H1 (cell line): ENCODE measurements at regions not wholly inside any gene's neighbourhood (a gene's known extent, or its start where the extent isn't known, plus 50 kb on each side); places are given as distances from the start of the nearest gene placed in this dataset.

Experiments
- CTCF ChIA-PET: fragments of 300-600 bp; sonication (Branson Sonifier 250); formaldehyde crosslinking; loops from one replicate; lab custom pipeline; 2021; ENCODE audit not compliant: partially characterized antibody; lab: Charles Lee
- POLR2A ChIA-PET: fragments of 300-600 bp; sonication (Branson Sonifier 250); formaldehyde crosslinking; loops from one replicate; lab custom pipeline; 2021; ENCODE audit warnings: inconsistent platforms; ENCODE audit not compliant: partially characterized antibody; lab: Charles Lee
- DNase-seq, 2 experiments: peaks; one replicate each; pipeline versions ENCODE4 v3.0.0 to v3.0.0-alpha.2; 2010 to 2022; ENCODE audit warnings: low spot score in 2 of 2, low read depth in 1 of 2, mixed read lengths in 1 of 2
- FAIRE-seq: peaks from 2 replicates; lab custom pipeline; 2011; peaks lifted over from hg19 to GRCh38; lab: Jason Lieb, UNC
- H2AFZ ChIP-seq: 2 replicates; pipeline ENCODE4 v1.8.1; 2012; ENCODE audit warnings: low read length, inconsistent platforms
- H2AK5ac ChIP-seq: 2 replicates; pipeline ENCODE4 v1.6.1; 2013; ENCODE audit warnings: low read depth, low read length
- H2BK120ac ChIP-seq: replicated peaks from 2 replicates; pipeline ENCODE3; 2013; ENCODE audit warnings: low read depth, low read length, inconsistent platforms
- H2BK12ac ChIP-seq: 2 replicates; pipeline ENCODE4 v1.6.1; 2013; ENCODE audit warnings: low read depth, low read length
- H2BK15ac ChIP-seq: 2 replicates; pipeline ENCODE4 v1.6.1; 2013; ENCODE audit warnings: low read length
- H2BK20ac ChIP-seq: 2 replicates; pipeline ENCODE4 v1.6.1; 2013; ENCODE audit warnings: low read length
- H2BK5ac ChIP-seq: 2 replicates; pipeline ENCODE4 v1.6.1; 2013; ENCODE audit warnings: low read depth, low read length
- H3K14ac ChIP-seq: 2 replicates; pipeline ENCODE4 v1.6.1; 2013; ENCODE audit warnings: inconsistent platforms; ENCODE audit not compliant: insufficient read length
- H3K18ac ChIP-seq: 2 replicates; pipeline ENCODE4 v1.6.1; 2013; ENCODE audit warnings: low read length; ENCODE audit errors: extremely low read depth
- H3K23ac ChIP-seq: 2 replicates; pipeline ENCODE4 v1.6.1; 2013; ENCODE audit warnings: inconsistent platforms; ENCODE audit not compliant: insufficient read length
- H3K23me2 ChIP-seq: 2 replicates; pipeline ENCODE4 v1.6.1; 2013; ENCODE audit warnings: low read depth, low read length
- H3K27ac ChIP-seq: 2 replicates; pipeline ENCODE4 v1.6.1; 2011; ENCODE audit warnings: low read depth, low read length, inconsistent platforms
- H3K27me3 ChIP-seq, 4 experiments: replicated peaks in 1 of 4; 1 replicate in 1 of 4; 2 replicates in 3 of 4; pipeline versions ENCODE4 v1.6.1 to v1.8.1; 2011 to 2013; ENCODE audit warnings: low read length in 3 of 4, mild to moderate bottlenecking in 3 of 4, inconsistent platforms in 2 of 4, mixed read lengths in 2 of 4, moderate library complexity in 1 of 4; ENCODE audit not compliant: control insufficient read depth in 3 of 4, insufficient read depth in 3 of 4; ENCODE audit errors: extremely low read depth in 1 of 4
- H3K36me3 ChIP-seq, 4 experiments: 2 replicates each; pipeline versions ENCODE4 v1.6.1 to v1.8.1; 2011 to 2013; ENCODE audit warnings: mild to moderate bottlenecking in 4 of 4, low read length in 3 of 4, moderate library complexity in 2 of 4, control low read depth in 1 of 4, inconsistent platforms in 1 of 4; ENCODE audit not compliant: insufficient read depth in 4 of 4, control insufficient read depth in 2 of 4
- H3K4ac ChIP-seq: replicated peaks from 2 replicates; pipeline ENCODE3; 2013; ENCODE audit warnings: low read length, low read depth, mixed read lengths, inconsistent platforms; ENCODE audit not compliant: insufficient read length
- H3K4me1 ChIP-seq, 4 experiments: replicated peaks in 1 of 4; 1 replicate in 1 of 4; 2 replicates in 3 of 4; pipeline versions ENCODE4 v1.6.1 to v1.8.1; 2011 to 2013; ENCODE audit warnings: low read length in 3 of 4, inconsistent platforms in 2 of 4, mixed read lengths in 1 of 4; ENCODE audit not compliant: insufficient read depth in 4 of 4, control insufficient read depth in 3 of 4
- H3K4me2 ChIP-seq, 2 experiments: 2 replicates each; pipeline versions ENCODE4 v1.6.1 to v1.8.1; 2011 to 2013; ENCODE audit warnings: low read depth in 2 of 2, low read length in 2 of 2, control low read depth in 1 of 2, inconsistent platforms in 1 of 2, mild to moderate bottlenecking in 1 of 2; ENCODE audit not compliant: insufficient read depth in 1 of 2
- H3K4me3 ChIP-seq, 4 experiments: fragments of 200-600, 300-600 bp in 1 of 4; sonication (generic), shearing (Covaris generic), sonication (Bioruptor Twin) in 1 of 4; 2 replicates each; pipeline versions ENCODE4 v1.5.1 to v1.8.1; 2011 to 2016; ENCODE audit warnings: low read length in 4 of 4, low read depth in 3 of 4, control low read depth in 2 of 4, inconsistent platforms in 2 of 4, mild to moderate bottlenecking in 2 of 4, mixed read lengths in 1 of 4, moderate library complexity in 1 of 4; ENCODE audit not compliant: insufficient read depth in 2 of 4; ENCODE audit errors: extremely low read depth in 1 of 4
- H3K56ac ChIP-seq: replicated peaks from 2 replicates; pipeline ENCODE3; 2013; ENCODE audit warnings: low read depth, mild to moderate bottlenecking, mixed read lengths, low read length, inconsistent platforms; ENCODE audit not compliant: insufficient read length
- H3K79me1 ChIP-seq: 2 replicates; pipeline ENCODE4 v1.6.1; 2013; ENCODE audit warnings: low read depth, low read length, control low read depth
- H3K79me2 ChIP-seq, 2 experiments: 2 replicates each; pipeline versions ENCODE4 v1.6.1 to v1.8.1; 2012 to 2013; ENCODE audit warnings: low read length in 2 of 2, mild to moderate bottlenecking in 2 of 2, inconsistent platforms in 1 of 2; ENCODE audit not compliant: insufficient read depth in 2 of 2, control insufficient read depth in 1 of 2
- H3K9ac ChIP-seq, 4 experiments: replicated peaks in 1 of 4; 1 replicate in 1 of 4; 2 replicates in 3 of 4; pipeline versions ENCODE4 v1.6.1 to v1.8.1; 2011 to 2013; ENCODE audit warnings: low read depth in 3 of 4, low read length in 3 of 4, control low read depth in 2 of 4, mild to moderate bottlenecking in 2 of 4, moderate library complexity in 2 of 4, inconsistent platforms in 1 of 4; ENCODE audit errors: extremely low read depth in 1 of 4
- H3K9me3 ChIP-seq, 2 experiments: 2 replicates each; pipeline versions ENCODE4 v1.6.1 to v1.8.1; 2012 to 2013; ENCODE audit warnings: mild to moderate bottlenecking in 2 of 2, moderate library complexity in 2 of 2, control low read depth in 1 of 2, inconsistent platforms in 1 of 2, low read depth in 1 of 2, low read length in 1 of 2, mixed read lengths in 1 of 2; ENCODE audit not compliant: insufficient read depth in 2 of 2
- H4K20me1 ChIP-seq, 2 experiments: replicated peaks in 1 of 2; 2 replicates each; pipeline versions ENCODE3 to v1.8.1; 2011 to 2013; ENCODE audit warnings: inconsistent platforms in 2 of 2, low read length in 2 of 2, mild to moderate bottlenecking in 1 of 2; ENCODE audit not compliant: insufficient read depth in 2 of 2, control insufficient read depth in 1 of 2
- H4K5ac ChIP-seq: 2 replicates; pipeline ENCODE4 v1.6.1; 2013; ENCODE audit warnings: low read length, low read depth, mixed read lengths, inconsistent platforms; ENCODE audit not compliant: insufficient read length
- H4K8ac ChIP-seq: 2 replicates; pipeline ENCODE4 v1.8.0; 2013; ENCODE audit warnings: mild to moderate bottlenecking, moderate library complexity, low read length, inconsistent platforms; ENCODE audit not compliant: insufficient read depth; ENCODE audit errors: extremely low read depth
- H4K91ac ChIP-seq: replicated peaks from 2 replicates; pipeline ENCODE3; 2013; ENCODE audit warnings: low read length, mixed read lengths, inconsistent platforms; ENCODE audit not compliant: insufficient read length
- POU5F1 ChIP-seq: IDR thresholded peaks from 2 replicates; pipeline ENCODE4 v1.6.1; 2011; ENCODE audit warnings: low read depth, mild to moderate bottlenecking, low read length, moderate library complexity

DNA sequence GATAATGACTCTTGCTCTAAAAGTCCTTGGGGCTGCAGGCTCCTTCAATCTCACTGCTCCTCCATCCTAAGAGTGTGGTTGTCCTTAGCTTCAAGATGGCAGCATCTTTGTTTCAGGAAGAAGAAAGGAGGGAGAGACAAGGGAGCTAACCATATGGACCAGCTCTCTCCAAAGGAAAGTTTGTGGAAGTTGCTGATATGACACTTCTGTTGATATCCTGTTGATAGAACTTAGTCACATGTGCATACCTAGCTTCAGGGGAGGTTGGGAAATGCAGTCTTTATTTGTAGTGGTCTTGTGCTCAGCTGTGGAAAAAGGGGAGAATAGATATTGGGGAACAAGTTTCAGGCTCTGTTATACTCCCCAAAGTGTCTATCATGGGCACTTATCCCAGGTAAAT lies 186.9 kb downstream of the GIPC2 start:
- no peak overlapping the region for H2BK15ac ChIP-seq
- H2AK5ac ChIP-seq, result no peak overlapping the region
- no peak overlapping the region for H3K4me3 ChIP-seq
- no peak overlapping the region for H3K56ac ChIP-seq
- no peaks in the 10 kb centered on the region for H3K79me1 ChIP-seq
- ChIA-PET POLR2A (no interaction called here), CTCF (interaction anchor here (1.0 to 2.4 kb wide), 4 partner anchors 9 to 375 kb away, joined by 3 to 7 read pairs (median 4); no protein-coding TSS in a partner anchor)
- H3K4me2 ChIP-seq, result no peak overlapping the region
- H3K79me2 ChIP-seq, result no peaks in the 10 kb centered on the region
- peaks cover 38 to 66% (median 47%) of the 10 kb centered on the region in 4 experiments for H3K27me3 ChIP-seq
- no peak overlapping the region for H2BK5ac ChIP-seq
- no peaks in the 10 kb centered on the region for H3K23me2 ChIP-seq
- no peak overlapping the region for H3K18ac ChIP-seq
- no peak overlapping the region for H3K4ac ChIP-seq
- H3K9me3 ChIP-seq, result no peaks in the 10 kb centered on the region; a peak in 1 of 4 replicates
- no peak overlapping the region for H4K91ac ChIP-seq
- no peak overlapping the region for H2BK12ac ChIP-seq
- H3K14ac ChIP-seq, result no peak overlapping the region
- DNase-seq, result no peak
- peaks cover 0 to under 1% (median 0%) of the 10 kb centered on the region in 4 experiments; a peak in 2 of 7 replicates for H3K4me1 ChIP-seq
- no peak overlapping the region for H4K5ac ChIP-seq
- no peak overlapping the region for H3K23ac ChIP-seq
- no peak for FAIRE-seq
- H3K9ac ChIP-seq, result no peak overlapping the region
- H2BK120ac ChIP-seq, result no peak overlapping the region
- no peak overlapping the region for H2BK20ac ChIP-seq
- peaks cover 0 to 7% of the 10 kb centered on the region in 2 experiments for H4K20me1 ChIP-seq
- no peak overlapping the region for H2AFZ ChIP-seq
- no peak overlapping the region for H4K8ac ChIP-seq
- H3K27ac ChIP-seq, result no peak overlapping the region
- no peaks in the 10 kb centered on the region for H3K36me3 ChIP-seq
- no peak for TF ChIP-seq POU5F1
